ENCODE measurements at regions not wholly inside any gene's neighbourhood (a gene's known extent, or its start where the extent isn't known, plus 50 kb on each side); places are given as distances from the start of the nearest gene placed in this dataset.

DNA sequence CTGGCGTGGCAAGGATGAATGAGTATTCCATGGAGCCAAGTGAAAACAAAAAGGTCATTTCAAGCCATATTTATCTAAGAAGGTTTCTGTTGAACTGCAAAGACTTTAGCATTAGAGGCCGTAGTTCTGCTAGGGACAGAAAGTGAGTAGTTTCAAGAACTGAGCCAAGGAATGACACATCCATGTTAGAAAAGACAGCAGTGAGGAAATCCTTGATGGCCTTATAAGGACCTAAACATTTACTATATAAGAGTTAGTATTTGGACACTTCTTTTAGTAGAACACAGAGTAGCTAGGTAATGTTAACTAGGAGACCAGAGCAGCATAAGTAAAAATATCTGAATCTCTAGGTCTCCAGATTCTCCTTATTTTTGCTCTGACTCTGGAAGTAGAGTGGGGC is 329.8 kb upstream of the SEMA3D start:
- Histone ChIP-seq H3K27ac (no peak overlapping the region), H3K4me3 (no peak overlapping the region), H3K27me3 (no peaks in the 10 kb centered on the region), H3K4me1 (no peaks in the 10 kb centered on the region), H3K9me3 (no peaks in the 10 kb centered on the region), H3K36me3 (no peaks in the 10 kb centered on the region)
- no peak for DNase-seq
- 90 to 91% methylated on average over 2 of the region's 2 CpGs for whole genome bisulfite sequencing, 2 donors
- TF ChIP-seq CTCF (IDR thresholded peaks at IDR 0.05): no peak
- TF ChIP-seq POLR2A (IDR thresholded peaks at IDR 0.05): no peak
- no peak for TF ChIP-seq EP300 (IDR thresholded peaks at IDR 0.05)
- no peak for TF ChIP-seq POLR2AphosphoS5 (IDR thresholded peaks at IDR 0.05)
- ATAC-seq (ENCODE audit: low FRiP score in 2 of 2): no peak

DNA sequence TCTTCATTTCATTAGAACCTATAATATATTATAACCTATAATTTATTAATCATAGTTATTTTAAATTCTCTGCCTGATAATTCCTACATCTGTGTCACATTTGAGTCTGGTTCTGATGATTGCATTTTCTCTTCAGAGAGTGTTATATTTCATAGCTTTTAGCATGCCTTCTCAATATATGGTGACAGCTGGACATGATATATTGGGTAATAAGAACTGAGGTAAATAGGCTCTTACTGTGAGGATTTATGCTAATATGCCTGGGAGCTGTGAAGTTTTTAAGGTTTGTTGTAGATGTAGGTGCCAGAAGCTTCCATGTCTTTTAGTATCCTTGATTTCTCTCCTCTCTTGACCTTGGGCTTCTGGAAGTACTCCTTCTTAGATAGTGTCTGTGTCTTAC is 325.9 kb upstream of the SEMA3D start:
- Histone ChIP-seq H3K4me3 (no peak overlapping the region), H3K27me3 (no peaks in the 10 kb centered on the region), H3K36me3 (no peaks in the 10 kb centered on the region), H3K27ac (no peak overlapping the region), H3K4me1 (no peaks in the 10 kb centered on the region), H3K9me3 (no peaks in the 10 kb centered on the region)
- no peak for ATAC-seq (ENCODE audit: low FRiP score in 2 of 2)
- TF ChIP-seq EP300 (IDR thresholded peaks at IDR 0.05) (no peak), POLR2A (IDR thresholded peaks at IDR 0.05) (no peak), POLR2AphosphoS5 (IDR thresholded peaks at IDR 0.05) (no peak), CTCF (IDR thresholded peaks at IDR 0.05) (no peak)
- no peak for DNase-seq

DNA sequence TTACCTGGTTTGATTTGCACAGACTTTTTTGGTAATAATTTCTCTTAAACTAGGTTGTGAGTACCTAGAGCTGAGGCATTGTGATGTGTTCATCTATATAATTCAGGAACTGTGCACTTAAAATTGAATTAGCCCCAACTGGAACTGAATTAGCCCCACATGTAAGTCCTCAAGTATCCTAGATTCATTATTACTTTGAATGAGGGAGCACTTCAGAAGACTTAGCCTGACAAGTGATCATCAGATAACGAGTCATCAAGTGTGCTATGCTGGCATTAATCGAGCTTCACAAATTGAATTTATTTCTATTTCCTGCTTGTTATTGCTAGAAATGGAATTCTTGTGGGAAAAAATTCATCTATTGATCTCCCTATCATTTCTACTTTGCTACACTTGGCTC is 323.4 kb upstream of the SEMA3D start:
- WGBS, 2 donors: 75 to 76% methylated on average over 2 of the region's 2 CpGs
- Histone ChIP-seq H3K36me3 (no peaks in the 10 kb centered on the region), H3K4me3 (no peak overlapping the region), H3K9me3 (no peaks in the 10 kb centered on the region), H3K27ac (no peak overlapping the region), H3K4me1 (no peaks in the 10 kb centered on the region), H3K27me3 (no peaks in the 10 kb centered on the region)
- DNase-seq (no peak), ATAC-seq (ENCODE audit: low FRiP score in 2 of 2) (no peak)
- TF ChIP-seq POLR2AphosphoS5 (IDR thresholded peaks at IDR 0.05) (no peak), EP300 (IDR thresholded peaks at IDR 0.05) (no peak), CTCF (IDR thresholded peaks at IDR 0.05) (no peak), POLR2A (IDR thresholded peaks at IDR 0.05) (no peak)

DNA sequence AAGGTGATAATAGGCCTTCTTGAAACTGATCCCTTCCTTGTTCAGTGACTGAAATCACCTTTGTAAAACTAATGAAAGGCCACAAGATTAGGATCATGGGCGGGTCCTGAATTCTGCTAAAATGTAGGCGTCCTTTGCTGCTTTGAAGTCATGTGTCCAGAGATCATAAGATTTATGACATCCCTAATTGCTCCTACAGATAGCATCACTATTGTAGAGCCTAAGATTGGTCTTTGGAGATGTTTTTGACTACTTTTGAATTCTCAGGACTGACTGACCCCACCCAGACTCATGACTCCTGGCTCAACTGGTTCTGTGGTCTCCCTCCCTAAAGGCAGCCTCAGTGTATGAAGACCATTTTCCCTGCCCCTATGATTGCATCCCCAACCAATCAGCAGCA is 322.6 kb upstream of the SEMA3D start:
- ATAC-seq (ENCODE audit: low FRiP score in 2 of 2) (no peak), DNase-seq (no peak)
- no peaks in the 10 kb centered on the region for H3K9me3 ChIP-seq
- TF ChIP-seq POLR2AphosphoS5 (IDR thresholded peaks at IDR 0.05): no peak
- TF ChIP-seq EP300 (IDR thresholded peaks at IDR 0.05): no peak
- TF ChIP-seq CTCF (IDR thresholded peaks at IDR 0.05): no peak
- TF ChIP-seq POLR2A (IDR thresholded peaks at IDR 0.05): no peak
- no peaks in the 10 kb centered on the region for H3K36me3 ChIP-seq
- no peak overlapping the region for H3K4me3 ChIP-seq
- no peaks in the 10 kb centered on the region for H3K4me1 ChIP-seq
- WGBS, 2 donors: 53 to 86% methylated on average over 2 of the region's 2 CpGs
- no peaks in the 10 kb centered on the region for H3K27me3 ChIP-seq
- H3K27ac ChIP-seq: no peak overlapping the region

- Histone ChIP-seq H3K4me1 (no peaks in the 10 kb centered on the region), H3K4me3 (no peak overlapping the region), H3K27ac (no peak overlapping the region), H3K27me3 (no peaks in the 10 kb centered on the region), H3K9me3 (no peaks in the 10 kb centered on the region), H3K36me3 (no peaks in the 10 kb centered on the region)
- ATAC-seq (ENCODE audit: low FRiP score in 2 of 2) (no peak), DNase-seq (no peak)
- TF ChIP-seq CTCF (IDR thresholded peaks at IDR 0.05) (no peak), POLR2AphosphoS5 (IDR thresholded peaks at IDR 0.05) (no peak), POLR2A (IDR thresholded peaks at IDR 0.05) (no peak), EP300 (IDR thresholded peaks at IDR 0.05) (no peak)
- 71 to 81% methylated on average over 4 of the region's 4 CpGs for WGBS, 2 donors
Observed at GRCh38 chr7:85508642-85509410, 322.0 kb upstream of the SEMA3D start.
